ENCODE measurements at regions not wholly inside any gene's neighbourhood (a gene's known extent, or its start where the extent isn't known, plus 50 kb on each side); places are given as distances from the start of the nearest gene placed in this dataset.
A peak's percentile ranks its signal among the peaks of the same experiment; 100 is the strongest.
"Not testable (repeated sequence)": the region's sequence is repeated elsewhere in the genome, so short reads cannot be mapped to it uniquely, and the experiment has no call there.

GRCh38 chr5:26339576-26339975, 698.8 kb downstream of the CDH9 start:
- no peak for TF ChIP-seq CTCF (IDR thresholded peaks at IDR 0.05)
- FAIRE-seq (no peak), DNase-seq (no peak), ATAC-seq (no peak)
- Histone ChIP-seq H3K4me3 (no peak overlapping the region), H3K9me3 (no peaks in the 10 kb centered on the region), H3K27me3 (no peaks in the 10 kb centered on the region), H3K27ac (no peak overlapping the region), H3K4me1 (no peaks in the 10 kb centered on the region), H3K36me3 (no peaks in the 10 kb centered on the region)
- WGBS, 2 donors = 39% methylated on average over 1 of the region's 1 CpG
- intact Hi-C loops (cut with DNase I) = no loop called here

- ATAC-seq (no peak), DNase-seq (no peak), FAIRE-seq (no peak)
- no peak for TF ChIP-seq CTCF (IDR thresholded peaks at IDR 0.05)
- Histone ChIP-seq H3K4me3 (no peak overlapping the region), H3K9me3 (no peaks in the 10 kb centered on the region), H3K27ac (no peak overlapping the region), H3K36me3 (no peaks in the 10 kb centered on the region), H3K4me1 (no peaks in the 10 kb centered on the region), H3K27me3 (peaks cover 0 to 4% (median 0%) of the 10 kb centered on the region in 4 donors)
- 7 to 10% methylated on average over 4 of the region's 4 CpGs for WGBS, 2 donors
- intact Hi-C loops (cut with DNase I) = no loop called here
Observed at GRCh38 chr5:26329562-26330189, 708.7 kb downstream of the CDH9 start.

- no peaks in the 10 kb centered on the region for H3K36me3 ChIP-seq
- peaks cover 0 to 4% (median 0%) of the 10 kb centered on the region in 4 donors for H3K27me3 ChIP-seq
- 77 to 87% methylated on average over 17 of the region's 17 CpGs for WGBS, 2 donors
- DNase-seq (peak in 1 of 6 donors; percentile 58), ATAC-seq (no peak), FAIRE-seq (no peak)
- H3K27ac ChIP-seq = no peak overlapping the region
- no peak for TF ChIP-seq CTCF (IDR thresholded peaks at IDR 0.05)
- intact Hi-C loops (cut with DNase I) = no loop called here
- no peak overlapping the region for H3K4me3 ChIP-seq
- no peaks in the 10 kb centered on the region for H3K4me1 ChIP-seq
- no peaks in the 10 kb centered on the region for H3K9me3 ChIP-seq
Observed at GRCh38 chr5:26326153-26326759, 712.1 kb downstream of the CDH9 start.

DNA sequence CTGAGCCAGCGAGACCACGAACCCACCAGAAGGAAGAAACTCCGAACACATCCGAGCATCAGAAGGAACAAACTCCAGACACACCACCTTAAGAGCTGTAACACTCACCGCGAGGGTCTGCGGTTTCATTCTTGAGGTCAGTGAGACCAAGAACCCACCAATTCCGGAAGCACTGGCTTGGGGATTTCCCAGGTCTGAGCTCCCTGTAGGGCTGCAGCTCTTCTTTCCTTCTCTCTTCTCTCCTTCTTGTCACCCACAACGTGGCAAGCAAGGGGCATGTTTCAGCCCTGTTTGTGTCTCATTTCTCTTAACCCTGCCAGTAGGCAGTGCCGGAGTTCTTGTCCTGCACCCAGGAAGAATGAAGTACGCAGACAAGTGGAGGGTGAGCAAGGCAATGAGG, 713.0 kb downstream of the CDH9 start:
- ATAC-seq; DNase-seq; H3K27ac ChIP-seq; intact Hi-C loops (cut with DNase I); H3K27me3 ChIP-seq; H3K4me3 ChIP-seq; H3K36me3 ChIP-seq; H3K9me3 ChIP-seq; H3K4me1 ChIP-seq; FAIRE-seq: not testable (repeated sequence)
- WGBS, 2 donors = 76 to 79% methylated on average over 9 to 11 of the region's 11 CpGs

DNA sequence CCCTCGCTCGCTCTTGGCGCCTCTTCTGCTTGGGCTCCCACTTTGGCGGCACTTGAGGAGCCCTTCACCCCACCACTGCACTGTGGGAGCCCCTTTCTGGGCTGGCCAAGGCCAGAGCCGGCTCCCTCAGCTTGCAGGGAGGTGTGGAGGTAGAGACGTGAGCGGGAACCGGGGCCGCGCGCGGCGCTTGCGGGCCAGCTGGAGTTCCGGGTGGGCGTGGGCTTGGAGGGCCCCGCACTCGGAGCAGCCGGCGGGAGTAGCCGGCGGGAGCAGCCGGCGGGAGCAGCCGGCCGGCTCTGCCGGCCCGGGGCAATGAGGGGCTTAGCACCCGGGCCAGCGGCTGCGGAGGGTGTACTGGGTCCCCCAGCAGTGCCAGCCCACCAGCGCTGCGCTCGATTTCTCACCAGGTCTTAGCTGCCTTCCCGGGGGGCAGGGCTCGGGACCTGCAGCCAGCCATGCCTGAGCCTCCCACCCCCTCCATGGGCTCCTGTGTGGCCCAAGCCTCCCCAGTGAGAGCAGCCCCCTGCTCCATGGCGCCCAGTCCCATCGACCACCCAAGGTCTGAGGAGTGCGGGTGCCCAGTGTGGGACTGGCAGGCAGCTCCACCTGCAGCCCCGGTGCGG, 714.0 kb downstream of the CDH9 start:
- WGBS, 2 donors = 90 to 94% methylated on average over 32 to 41 of the region's 41 CpGs
- H3K27ac ChIP-seq; ATAC-seq; H3K36me3 ChIP-seq; H3K4me3 ChIP-seq; FAIRE-seq; H3K9me3 ChIP-seq; H3K27me3 ChIP-seq; intact Hi-C loops (cut with DNase I); H3K4me1 ChIP-seq: not testable (repeated sequence)
- peak in 1 of 6 donors; percentile 60 for DNase-seq

DNA sequence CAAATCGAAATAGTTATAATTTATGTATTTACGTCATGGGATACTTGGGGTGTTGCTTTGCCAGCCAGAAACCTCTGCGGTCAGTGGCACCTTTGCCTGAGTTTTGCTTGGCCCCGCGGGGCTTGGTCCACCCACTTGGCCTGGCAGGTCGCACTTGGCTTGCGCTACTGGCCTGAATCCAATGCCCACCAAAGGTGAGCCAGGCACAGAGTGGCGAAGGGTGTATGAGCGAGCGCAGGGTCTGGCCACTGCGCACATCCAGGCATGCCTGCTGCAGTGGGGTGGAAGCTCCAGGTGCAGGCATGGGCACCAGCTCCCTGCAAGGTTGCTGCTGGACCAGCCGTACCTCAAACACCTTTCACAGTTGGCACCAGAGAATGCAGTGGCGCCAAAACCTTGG, 714.6 kb downstream of the CDH9 start:
- H3K36me3 ChIP-seq = no peaks in the 10 kb centered on the region
- FAIRE-seq (no peak), DNase-seq (peak in 1 of 6 donors; percentile 35), ATAC-seq (no peak)
- no peaks in the 10 kb centered on the region for H3K4me1 ChIP-seq
- TF ChIP-seq CTCF (IDR thresholded peaks at IDR 0.05) = no peak
- intact Hi-C loops (cut with DNase I) = no loop called here
- no peaks in the 10 kb centered on the region for H3K9me3 ChIP-seq
- no peak overlapping the region for H3K4me3 ChIP-seq
- no peaks in the 10 kb centered on the region for H3K27me3 ChIP-seq
- no peak overlapping the region for H3K27ac ChIP-seq
- WGBS, 2 donors = 79 to 87% methylated on average over 13 of the region's 13 CpGs

Data from pancreas (tissue), 10 donors.